ENCODE measurements at regions not wholly inside any gene's neighbourhood (a gene's known extent, or its start where the extent isn't known, plus 50 kb on each side); places are given as distances from the start of the nearest gene placed in this dataset.
"Not testable (repeated sequence)": the region's sequence is repeated elsewhere in the genome, so short reads cannot be mapped to it uniquely, and the experiment has no call there.

DNA sequence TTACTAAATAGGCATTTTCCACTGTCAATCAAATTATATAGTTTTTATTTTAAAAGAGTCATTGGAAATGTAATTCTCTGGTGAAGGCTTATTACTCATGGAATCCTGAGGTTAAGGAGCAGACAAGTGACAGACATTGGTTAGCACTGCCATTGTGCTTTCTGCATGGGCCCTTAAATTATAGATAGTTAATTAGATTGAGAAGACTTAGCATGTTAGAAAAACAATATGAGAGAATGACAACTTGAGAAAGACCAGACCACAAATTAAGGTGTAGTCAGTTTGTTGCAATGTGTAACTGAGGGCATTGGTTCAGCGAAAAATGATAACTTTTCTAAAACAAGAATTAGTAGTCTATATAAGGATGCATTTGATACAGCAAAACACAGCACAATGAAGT lies 195.5 kb downstream of the SLITRK6 start:
- no peak for DNase-seq (ENCODE audit: low read depth)

DNA sequence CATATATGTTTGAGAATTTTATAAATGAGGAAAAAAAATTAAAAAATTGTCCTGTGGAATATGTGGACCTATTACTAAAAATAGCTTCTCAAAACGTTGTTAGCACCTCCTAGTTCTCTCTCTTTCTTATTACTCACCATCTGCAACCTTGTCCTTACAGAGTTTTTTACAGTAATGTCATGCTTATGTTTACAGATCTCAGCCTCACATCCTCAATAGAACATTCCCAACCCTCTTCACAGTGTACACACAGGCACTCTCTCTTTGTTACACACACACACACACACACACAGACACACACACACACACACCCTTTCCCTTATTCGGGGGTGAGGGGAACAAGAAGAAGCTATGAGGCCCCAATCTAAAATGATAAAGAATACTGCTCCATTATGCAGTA lies 197.7 kb downstream of the SLITRK6 start:
- DNase-seq (ENCODE audit: low read depth): no peak

DNA sequence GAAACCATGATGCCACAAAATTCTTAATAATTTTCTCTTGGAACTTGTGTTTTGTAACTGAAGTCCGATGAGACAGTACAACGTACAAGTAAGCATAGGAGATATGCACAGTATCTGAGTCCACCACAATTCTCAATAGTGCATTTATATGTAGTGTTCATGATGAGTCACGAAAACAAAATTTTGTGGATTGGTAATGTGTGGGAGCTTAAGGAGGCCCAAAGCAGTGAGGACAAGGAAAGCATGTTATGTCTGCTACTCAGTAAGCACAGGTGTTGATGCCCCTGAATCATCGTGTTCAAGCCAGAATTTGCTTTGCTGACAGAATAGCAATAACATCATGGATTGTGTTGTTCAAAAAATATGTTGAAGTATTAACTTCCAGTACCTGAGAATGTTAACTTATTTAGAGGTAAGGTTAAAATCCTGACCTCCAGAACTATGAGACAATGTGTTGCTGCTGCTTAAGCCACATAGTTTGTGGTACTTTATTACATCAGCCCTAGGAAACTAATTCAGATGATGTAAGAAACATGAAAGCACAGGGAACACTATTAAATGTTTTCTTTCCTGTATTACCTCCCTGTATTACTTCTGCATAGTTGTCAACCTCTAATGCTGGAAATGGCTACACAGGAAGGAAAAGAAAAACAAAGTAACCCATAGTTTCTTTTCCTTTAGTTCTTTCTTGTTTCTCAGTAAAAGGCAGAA lies 201.3 kb downstream of the SLITRK6 start:
- DNase-seq (ENCODE audit: low read depth): peak; percentile 6

DNA sequence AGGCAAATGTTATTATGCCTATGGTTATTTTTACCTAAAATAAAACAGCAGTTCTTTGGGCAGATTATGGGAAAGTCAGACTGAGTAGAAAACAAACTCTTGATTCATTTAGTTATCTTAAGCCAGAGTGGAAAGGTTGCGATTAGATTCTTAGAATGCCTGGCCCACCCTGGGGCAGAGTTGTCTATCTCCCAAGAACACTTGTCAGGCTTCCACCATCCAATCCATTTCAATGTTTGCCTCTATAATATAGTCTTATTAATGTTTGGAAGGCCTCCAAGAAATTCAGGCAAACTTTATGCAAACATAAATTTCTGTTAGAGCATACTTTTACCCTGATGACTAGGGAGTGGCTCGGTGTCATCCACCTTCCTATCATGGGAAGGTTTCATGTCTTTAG lies 207.0 kb downstream of the SLITRK6 start:
- DNase-seq (ENCODE audit: low read depth): no peak

DNA sequence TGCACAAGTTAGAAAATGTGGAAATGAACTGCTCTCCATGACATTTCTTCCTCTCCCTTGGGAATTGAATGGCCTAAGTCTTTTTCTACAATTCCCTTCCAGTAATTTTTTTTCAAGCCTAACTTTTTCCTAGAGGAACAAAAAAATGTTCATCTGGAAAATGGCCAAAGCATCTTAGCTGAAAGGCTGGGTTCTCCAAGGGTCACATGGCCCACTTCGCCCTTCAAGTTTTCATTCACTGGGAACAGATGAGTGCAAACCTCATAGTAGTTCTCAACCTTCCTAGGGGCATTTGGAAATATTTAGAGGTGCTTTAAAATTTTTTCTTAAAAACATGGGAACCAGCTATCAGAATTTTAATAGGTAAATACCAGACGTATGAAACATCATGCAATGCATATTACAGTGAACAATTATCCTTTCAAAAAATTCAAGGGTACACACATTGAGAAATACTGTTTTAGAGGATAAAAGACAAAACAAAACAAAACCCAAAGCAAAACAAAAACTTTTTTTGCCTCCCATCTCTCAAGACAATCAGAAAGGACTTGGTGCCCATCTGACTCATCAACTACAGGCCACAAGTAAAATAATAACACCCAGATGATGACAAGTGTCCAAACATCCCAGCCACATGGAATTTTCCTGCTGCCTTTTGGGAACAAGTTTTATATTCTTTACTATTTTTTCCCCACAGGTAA lies 208.8 kb downstream of the SLITRK6 start:
- DNase-seq (ENCODE audit: low read depth): peak; percentile 26

DNA sequence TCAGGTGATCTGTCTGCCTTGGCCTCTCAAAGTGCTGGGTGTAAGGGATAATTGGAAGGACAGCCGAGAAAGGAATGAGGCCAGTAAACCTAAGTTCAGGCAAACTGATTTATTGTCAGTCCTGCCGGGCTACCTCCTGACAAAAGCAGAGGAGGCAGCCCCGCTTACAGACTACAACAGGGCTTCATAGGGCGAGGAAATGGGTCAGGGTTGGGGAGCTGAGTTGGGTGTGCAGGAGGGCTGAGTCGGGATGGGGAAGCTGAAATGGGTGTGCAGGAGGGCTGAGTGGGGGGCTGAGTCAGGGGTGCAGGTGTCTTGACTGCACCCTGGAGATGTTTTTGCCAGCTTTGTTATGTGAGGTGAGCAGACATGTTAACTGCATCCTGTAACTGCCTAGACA lies 210.2 kb downstream of the SLITRK6 start:
- no peak for DNase-seq (ENCODE audit: low read depth)

DNA sequence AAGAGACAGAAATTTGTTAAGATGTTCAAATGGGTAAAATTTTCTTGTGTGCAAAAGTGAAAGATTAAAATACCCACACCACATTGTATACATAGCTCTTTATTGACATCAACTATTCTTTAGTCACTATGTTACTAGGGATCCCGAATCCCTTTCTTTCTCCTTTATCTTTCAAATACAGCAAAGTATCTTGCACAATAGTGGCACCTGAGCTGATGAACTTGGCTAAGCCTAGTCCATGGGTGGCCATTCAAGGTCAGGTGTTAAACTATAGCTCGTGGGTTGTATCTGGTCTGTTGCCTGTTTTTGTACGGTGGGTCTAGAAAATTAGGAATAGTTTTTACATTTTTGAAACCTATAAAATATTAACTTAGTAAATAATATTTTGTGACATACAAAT lies 210.9 kb downstream of the SLITRK6 start:
- DNase-seq (ENCODE audit: low read depth): no peak

DNA sequence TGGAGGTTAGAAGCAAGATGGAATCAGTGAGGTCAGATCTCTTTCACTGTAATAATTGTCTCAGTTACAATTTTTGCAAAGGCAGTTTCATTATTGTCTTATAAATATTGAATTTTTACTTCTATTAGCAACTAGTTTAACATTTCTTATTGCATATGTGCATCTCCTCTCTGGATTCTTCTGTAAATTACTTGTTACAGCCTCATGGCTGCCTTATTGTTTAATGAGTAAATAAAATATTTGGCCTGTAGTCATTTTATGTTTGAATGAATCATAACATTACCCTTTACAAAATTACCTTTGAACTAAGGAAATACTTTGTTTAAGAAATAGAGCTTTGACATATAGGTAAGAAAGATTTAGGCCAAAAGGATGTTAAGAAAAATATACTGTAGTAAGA lies 212.4 kb downstream of the SLITRK6 start:
- DNase-seq (ENCODE audit: low read depth): no peak

DNA sequence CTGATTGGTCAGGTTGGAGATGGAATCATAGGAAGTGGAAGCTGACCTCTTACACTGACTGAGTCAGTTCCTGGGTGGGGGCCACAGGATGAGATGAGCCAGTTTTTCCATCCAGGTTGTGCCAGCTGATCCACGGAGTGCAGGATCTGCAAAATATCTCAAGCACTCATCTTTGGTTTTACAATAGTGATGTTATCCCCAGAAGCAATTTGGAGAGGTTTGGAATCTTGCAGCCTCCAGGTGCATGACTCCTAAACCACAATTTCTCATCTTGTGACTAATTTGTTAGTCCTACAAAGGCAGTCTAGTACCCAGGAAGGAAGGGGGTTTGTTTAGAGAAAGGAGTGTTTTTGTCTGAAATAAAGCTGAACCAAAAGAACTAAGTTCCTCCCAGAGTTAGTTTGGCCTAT lies 212.8 kb downstream of the SLITRK6 start:
- peak; percentile 90 for DNase-seq (ENCODE audit: low read depth)

DNA sequence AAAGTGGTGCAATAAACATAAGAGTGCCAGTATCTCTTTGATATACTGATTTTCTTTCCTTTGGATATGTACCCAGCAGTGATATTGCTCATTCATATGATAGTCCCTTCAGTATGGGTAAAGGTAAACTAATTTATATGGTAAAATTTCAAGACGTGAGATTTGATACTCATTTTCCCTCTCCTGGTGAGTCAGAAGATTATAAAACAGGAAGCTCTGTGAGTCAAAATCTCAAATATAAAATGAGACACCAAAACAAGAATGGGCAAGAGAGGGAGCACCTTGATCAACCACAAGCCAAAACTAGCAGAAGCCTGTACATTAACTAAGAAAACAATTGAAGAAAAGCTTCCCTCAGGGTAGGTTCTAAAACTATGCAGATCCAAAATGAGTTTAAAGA lies 216.3 kb downstream of the SLITRK6 start:
- DNase-seq (ENCODE audit: low read depth): peak; percentile 47

DNA sequence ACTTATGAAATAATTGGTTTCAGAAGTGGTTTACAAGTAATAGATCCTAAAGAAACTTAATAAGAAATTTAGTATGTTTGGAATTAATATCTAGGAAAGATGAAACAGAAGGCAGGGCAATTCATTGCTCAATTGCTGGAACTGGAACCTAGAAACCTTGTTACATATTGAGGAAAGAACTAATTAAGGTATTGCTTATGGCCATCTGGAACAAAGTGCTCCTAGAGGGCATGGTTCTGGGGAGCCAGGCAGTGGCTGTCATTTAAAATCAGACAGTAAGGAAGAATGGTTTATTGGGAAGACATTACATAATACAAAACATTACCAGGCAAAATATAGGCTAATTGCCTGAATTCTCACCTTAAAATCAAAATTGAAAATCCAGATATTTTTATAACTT lies 224.1 kb downstream of the SLITRK6 start:
- no peak for DNase-seq (ENCODE audit: low read depth)

DNA sequence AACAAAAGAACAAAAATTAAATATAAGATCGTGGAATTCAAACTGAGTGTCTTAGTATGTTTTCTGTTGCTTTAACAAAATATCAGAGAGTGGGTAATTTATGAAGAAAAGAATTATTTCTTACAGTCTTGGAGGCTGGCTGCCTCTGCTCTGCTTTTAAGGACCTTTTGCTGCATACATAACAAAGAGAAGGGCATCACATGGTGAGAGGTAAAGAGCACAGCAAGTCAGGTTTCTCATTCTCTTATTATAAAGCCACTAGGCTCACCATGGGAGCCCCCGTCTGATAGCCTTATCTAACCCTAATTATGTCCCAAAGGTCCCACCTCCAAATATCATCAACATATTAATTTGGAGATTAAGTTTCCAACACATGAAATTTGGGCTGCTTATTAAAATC lies 231.3 kb downstream of the SLITRK6 start:
- DNase-seq (ENCODE audit: low read depth): no peak

DNA sequence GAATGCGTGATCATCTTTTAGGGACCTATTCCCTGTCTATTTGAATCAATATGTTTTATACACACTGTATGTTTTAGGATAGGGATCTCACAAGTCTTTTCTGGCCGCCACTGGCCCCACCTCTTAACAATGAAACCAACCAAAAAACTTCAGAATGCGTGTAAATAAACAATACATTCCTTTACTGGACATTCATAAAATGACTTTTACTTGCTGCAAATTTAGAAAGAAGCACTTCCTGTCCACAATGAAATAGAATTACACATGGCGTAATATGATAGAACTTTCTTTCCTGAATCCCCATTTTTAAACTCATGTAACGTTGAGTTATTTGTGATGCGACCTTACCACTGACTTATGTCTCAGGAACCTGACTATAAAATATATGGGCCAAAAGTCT lies 233.6 kb downstream of the SLITRK6 start:
- peak; percentile 10 for DNase-seq (ENCODE audit: low read depth)

DNA sequence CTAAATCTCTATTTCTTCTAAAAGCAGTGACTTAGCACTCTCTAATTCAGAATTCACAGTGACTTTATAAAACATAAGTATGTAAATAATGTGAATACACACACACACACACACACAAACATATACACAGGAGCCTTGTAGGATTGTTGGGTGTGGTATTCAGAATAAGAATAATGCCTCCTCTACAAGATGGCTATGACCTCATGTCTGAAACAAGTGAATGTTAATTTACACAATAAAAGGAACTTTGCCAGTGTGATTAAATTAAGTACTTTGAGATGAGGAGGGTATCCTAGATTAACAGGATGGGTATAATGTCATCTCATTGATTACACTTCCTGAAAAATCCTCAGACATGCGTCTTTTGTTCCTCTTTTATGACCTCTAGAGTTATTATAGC lies 234.6 kb downstream of the SLITRK6 start:
- no peak for DNase-seq (ENCODE audit: low read depth)

DNA sequence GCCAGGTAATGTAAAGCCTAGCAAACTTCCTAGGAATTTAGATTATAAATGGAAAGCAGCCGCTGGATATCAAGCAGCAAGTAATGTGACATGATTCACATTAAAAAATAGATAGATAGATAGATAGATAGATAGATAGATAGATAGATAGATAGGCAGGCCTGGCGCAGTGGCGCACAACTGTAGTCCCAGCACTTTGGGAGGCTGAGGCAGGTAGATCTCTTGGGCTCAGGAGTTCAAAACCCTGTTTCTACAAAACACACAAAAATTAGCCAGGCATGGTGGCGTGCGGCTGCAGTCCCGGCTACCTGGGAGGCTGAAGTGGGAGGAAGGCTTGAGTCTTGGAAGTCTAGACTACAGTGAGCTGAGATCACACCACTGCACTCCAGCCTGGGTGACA lies 236.9 kb downstream of the SLITRK6 start:
- DNase-seq (ENCODE audit: low read depth): no peak

DNA sequence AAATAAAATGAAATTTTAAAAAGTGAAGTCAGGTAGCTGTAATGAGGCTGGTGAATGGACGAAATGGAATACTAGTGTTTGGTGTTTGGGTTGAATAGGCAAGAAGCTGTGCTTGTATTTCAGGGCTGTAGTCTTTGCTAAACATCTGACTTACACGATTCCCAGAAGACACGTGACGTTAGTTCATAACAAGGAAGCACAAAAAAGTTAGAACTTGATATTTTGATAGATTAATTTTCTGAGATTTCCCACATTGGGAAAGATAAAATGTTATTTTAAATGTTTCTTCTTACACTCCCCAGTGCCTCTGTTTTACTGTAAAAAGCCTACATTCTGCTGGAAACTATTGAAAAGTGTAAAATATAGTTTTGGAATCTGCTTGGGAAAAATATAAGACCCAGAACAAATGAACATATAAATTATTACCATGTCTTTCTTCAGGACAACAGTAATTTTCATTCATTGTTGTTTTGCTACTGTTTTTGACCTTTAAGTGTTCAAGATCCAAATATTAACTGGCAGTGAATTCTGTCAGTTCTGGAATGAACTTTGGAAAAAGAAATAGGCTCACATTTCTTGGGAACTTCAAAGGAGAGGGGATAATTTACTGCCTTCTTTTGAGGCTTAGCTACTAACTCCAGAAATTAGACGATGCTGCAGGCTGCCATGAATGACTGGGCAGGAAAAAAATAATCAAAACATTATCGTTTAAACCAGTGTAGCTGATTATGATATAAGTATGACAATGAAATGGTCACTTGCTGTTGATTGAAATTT lies 241.3 kb downstream of the SLITRK6 start:
- no peak for DNase-seq (ENCODE audit: low read depth)

DNA sequence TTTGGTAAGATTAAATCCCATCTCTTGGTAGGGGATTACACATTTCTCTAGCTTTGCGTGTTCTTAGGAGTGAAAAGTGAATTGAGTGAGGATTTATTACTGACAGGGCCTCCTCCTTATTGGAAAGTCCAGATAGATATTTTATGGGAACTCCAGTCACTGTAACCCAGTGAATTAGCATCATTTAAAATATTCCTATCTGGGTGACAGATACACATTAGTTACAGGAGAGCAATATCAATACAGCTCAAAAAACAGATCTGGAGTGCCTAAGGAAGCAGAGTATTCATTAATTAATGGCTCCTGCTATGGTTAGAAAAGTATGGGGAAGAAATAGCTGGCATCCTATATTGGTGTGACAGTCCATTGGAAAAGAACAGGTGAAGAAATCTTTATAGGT lies 248.2 kb downstream of the SLITRK6 start:
- no peak for DNase-seq (ENCODE audit: low read depth)

DNA sequence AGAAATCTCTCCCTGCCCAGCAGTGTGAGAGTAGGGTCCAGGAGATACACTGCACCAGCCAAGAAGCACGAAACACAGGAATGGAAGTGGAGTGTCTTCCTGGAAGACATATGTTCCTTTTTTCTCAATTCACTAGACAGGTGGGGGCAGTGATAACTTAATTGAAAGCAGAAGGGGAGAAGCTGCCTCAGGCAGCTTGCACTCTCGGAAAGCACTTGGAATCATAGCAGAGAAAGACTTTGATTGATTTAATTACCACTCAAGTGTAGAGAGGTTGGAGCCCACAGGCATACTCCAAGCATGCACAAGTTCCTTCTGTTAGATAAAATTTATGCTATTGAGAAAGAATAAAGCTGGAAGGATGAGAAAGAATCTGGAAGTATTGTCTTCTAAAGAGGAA lies 249.4 kb downstream of the SLITRK6 start:
- no peak for DNase-seq (ENCODE audit: low read depth)

DNA sequence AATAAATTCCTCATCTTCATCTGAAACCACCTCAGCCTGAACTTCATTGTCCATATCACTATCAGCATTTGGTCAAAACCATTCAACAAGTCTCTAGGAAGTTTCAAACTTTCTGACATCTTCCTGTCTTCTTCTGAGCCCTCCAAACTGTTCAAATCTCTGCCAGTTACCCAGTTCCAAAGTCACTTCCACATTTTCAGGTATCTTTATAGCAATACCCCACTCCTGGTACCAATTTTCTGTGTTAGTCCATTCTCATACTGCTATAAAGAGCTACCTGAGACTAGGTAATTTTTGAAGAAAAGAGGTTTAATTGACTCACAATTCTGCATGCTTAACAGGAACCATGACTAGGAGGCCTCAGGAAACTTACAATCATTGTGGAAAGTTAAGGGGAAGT lies 250.4 kb downstream of the SLITRK6 start:
- not testable (repeated sequence) for DNase-seq (ENCODE audit: low read depth)

DNA sequence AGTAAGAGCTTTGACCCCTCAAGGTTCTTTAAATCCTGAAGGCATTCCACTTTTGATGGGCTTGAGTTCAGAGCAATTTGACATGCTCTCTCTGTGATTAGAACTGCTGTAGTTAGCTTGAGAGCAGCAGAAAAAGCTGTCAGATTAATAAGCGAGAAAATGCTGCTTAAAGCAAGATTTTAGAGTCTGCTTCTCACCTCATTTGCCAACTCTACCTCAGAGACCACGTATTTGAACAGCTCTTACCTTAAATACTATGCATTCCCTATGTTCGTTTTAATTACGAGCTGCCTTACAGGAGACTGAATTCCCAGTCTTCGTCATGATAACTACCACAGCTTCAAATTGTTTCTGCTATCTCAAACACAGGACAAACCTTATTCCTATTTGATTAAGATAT lies 253.4 kb downstream of the SLITRK6 start:
- no peak for DNase-seq (ENCODE audit: low read depth)

DNA sequence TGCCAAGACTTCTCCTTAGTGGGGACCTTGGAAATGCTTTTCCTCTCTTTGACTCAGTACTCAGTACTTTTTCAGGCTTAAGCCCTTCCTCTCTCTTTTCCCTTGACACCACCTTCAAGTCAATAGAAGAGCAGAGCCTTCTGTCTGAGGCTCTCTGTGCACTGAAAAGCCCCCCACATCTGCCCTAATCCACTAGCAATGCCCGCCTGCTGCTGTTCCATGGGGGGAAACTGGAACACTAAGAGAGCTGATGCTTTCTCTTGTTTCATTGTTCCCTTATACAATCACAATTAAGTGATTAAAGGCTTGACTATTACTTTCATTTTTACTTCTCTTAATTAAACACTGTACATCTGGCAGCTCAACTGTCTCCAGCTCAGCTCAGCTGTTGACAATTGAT lies 254.5 kb downstream of the SLITRK6 start:
- DNase-seq (ENCODE audit: low read depth): no peak

DNA sequence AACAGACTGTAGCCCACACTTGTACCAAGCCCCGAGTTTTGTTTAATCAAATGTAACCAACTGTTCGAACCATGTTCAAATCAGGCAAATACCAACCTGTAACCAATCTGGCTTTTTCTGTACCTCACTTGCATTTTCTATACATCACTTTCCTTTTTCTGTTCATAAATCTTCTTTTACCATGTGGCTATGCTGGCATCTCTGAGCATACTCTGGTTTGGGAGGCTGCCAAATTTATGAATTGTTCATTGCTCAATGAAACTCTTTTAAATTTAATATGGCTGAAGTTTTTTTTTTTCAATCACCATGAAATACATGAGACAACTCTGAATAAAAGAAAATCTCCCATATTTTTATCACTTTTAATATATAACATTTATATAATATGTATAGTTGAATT lies 256.1 kb downstream of the SLITRK6 start:
- peak; percentile 22 for DNase-seq (ENCODE audit: low read depth)

DNA sequence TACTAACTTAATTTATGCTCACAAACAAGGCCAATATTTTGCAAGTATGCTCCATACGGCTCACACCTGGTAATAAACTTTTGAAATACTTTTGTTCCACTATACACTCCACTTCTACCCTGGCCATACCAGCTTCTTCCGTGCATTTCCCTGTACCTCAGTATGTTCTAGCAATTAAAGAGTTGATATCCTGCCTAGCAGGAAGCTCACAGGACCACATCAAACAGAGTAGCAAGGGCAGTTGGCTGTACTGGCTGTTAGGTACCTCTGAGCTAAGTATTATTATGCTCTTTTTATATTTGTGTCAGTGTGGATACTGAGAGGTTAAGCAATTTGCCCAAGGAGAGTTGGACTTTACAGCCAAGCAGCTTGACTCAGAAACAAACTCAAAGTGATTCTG lies 257.7 kb downstream of the SLITRK6 start:
- DNase-seq (ENCODE audit: low read depth): no peak
